Panc1 (cell line): ENCODE measurements at regions not wholly inside any gene's neighbourhood (a gene's known extent, or its start where the extent isn't known, plus 50 kb on each side); places are given as distances from the start of the nearest gene placed in this dataset.

Source experiments
- ATAC-seq: fragments of 200-7000 bp; cut with Tn5 transposase; 2 replicates; pipeline ENCODE4 v1.9.1; 2020; ENCODE audit warnings: mild to moderate bottlenecking, moderate library complexity
- BruUV-seq: library from RNA; stranded (reverse); fragments of 400-500 nt; replicated peaks from 2 replicates; lab custom pipeline; 2021; lab: Mats Ljungman, UMichigan
- CTCF ChIA-PET: fragments of 300-600 bp; sonication (Branson Sonifier 250); formaldehyde crosslinking; loops from one replicate; lab custom pipeline; 2022; ENCODE audit warnings: antibody characterized with exemption; lab: Charles Lee
- POLR2A ChIA-PET: fragments of 300-600 bp; sonication (Branson Sonifier 250); formaldehyde crosslinking; loops from one replicate; lab custom pipeline; 2022; ENCODE audit warnings: antibody characterized with exemption; lab: Charles Lee
- DNase-seq: peaks from one replicate; pipeline ENCODE4 v3.0.0-alpha.2; 2010; ENCODE audit warnings: low read depth, low spot score
- H3K27ac ChIP-seq: 2 replicates; pipeline ENCODE4 v1.5.1; 2011; ENCODE audit warnings: mild to moderate bottlenecking, low read length, inconsistent platforms
- H3K27me3 ChIP-seq: fragments of 200-500 bp; sonication (Bioruptor generic); 2 replicates; pipeline ENCODE4 v1.6.0; 2014; ENCODE audit warnings: low read length, inconsistent platforms; ENCODE audit not compliant: control insufficient read depth, insufficient read depth
- H3K36me3 ChIP-seq: fragments of 200-500 bp; sonication (Bioruptor generic); 2 replicates; pipeline ENCODE4 v1.5.1; 2014; ENCODE audit warnings: inconsistent platforms, mild to moderate bottlenecking, low read length, moderate library complexity; ENCODE audit not compliant: control insufficient read depth, insufficient read depth
- H3K4me1 ChIP-seq: 2 replicates; pipeline ENCODE4 v1.5.1; 2011; ENCODE audit warnings: inconsistent platforms, mild to moderate bottlenecking, low read length, moderate library complexity; ENCODE audit not compliant: control insufficient read depth, insufficient read depth
- H3K4me3 ChIP-seq, 2 experiments: 2 replicates each; pipeline ENCODE4 v1.5.1; 2011 to 2012; ENCODE audit warnings: low read depth in 2 of 2, low read length in 2 of 2, mild to moderate bottlenecking in 2 of 2, inconsistent platforms in 1 of 2, moderate library complexity in 1 of 2
- H3K9me3 ChIP-seq: fragments of 200-500 bp; sonication (Bioruptor generic); 2 replicates; pipeline ENCODE4 v1.5.1; 2014; ENCODE audit warnings: low read depth, mild to moderate bottlenecking, inconsistent platforms, low read length, moderate library complexity; ENCODE audit not compliant: control insufficient read depth, insufficient read depth
- CTCF ChIP-seq: fragments of 450-650 bp; IDR thresholded peaks from 2 replicates; pipeline ENCODE4 v1.5.1; 2017; ENCODE audit warnings: mild to moderate bottlenecking
- POLR2AphosphoS5 ChIP-seq: IDR thresholded peaks from 2 replicates; pipeline ENCODE4 v1.6.1; 2012; ENCODE audit warnings: mild to moderate bottlenecking, low read depth, low read length, moderate library complexity
- REST ChIP-seq, 2 experiments: IDR thresholded peaks; 2 replicates each; pipeline ENCODE4 v1.6.1; 2011 to 2012; ENCODE audit warnings: low read depth in 2 of 2, control low read depth in 1 of 2, low read length in 1 of 2, mild to moderate bottlenecking in 1 of 2, moderate library complexity in 1 of 2; ENCODE audit not compliant: insufficient read depth in 1 of 2
- SIN3A ChIP-seq: IDR thresholded peaks from 2 replicates; pipeline ENCODE4 v1.6.1; 2012; ENCODE audit warnings: low read depth, mild to moderate bottlenecking, low read length, moderate library complexity, borderline replicate concordance; ENCODE audit not compliant: insufficient read depth
- TCF7L2 ChIP-seq: IDR thresholded peaks from 2 replicates; pipeline ENCODE4 v1.6.1; 2011; ENCODE audit warnings: mild to moderate bottlenecking, low read depth, low read length, inconsistent platforms
- in situ Hi-C: cut with HindIII; loops from 2 replicates; pipeline ENCODE4 v1.10.0; 2016; ENCODE audit warnings: low sequenced_read_pairs, low pct_unique_long_range_greater_than_20kb
- intact Hi-C: fragments of 100-400 bp; cut with micrococcal nuclease; formaldehyde crosslinking; loops from one replicate; pipeline ENCODE4 v1.10.0; 2022; ENCODE audit not compliant: unreplicated experiment

DNA sequence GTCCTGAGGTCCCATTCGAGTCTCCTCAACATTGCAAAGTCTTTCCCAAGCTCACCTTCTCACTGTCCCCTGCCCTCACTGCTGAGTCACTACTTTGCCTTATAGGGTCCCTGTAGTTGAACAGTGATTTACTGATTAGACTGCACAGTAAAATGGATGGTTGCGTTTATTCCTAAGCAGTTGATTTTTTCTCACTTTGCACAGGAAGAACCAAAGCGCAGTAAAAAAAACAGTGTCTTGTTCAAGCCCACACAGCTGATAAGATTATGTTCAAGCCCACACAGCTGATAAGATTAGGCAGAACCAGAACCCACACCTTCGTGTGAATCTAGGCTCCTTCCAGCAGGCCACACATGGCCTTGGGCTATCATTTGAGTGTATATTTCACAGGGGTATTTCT is 215.3 kb upstream of the COPS8 start:
- no peak overlapping the region for H3K4me3 ChIP-seq
- TF ChIP-seq CTCF (no peak), POLR2AphosphoS5 (no peak), REST (IDR thresholded peaks at IDR 0.05; ENCODE audit: insufficient read depth in 1 of 2, low read depth in 2 of 2, low read length in 1 of 2) (no peak), SIN3A (no peak), TCF7L2 (no peak)
- no TSS peak for BruUV-seq
- no peaks in the 10 kb centered on the region for H3K9me3 ChIP-seq
- CTCF ChIA-PET, result no interaction called here
- ATAC-seq, result no peak
- peaks cover 2% of the 10 kb centered on the region; the same call in 1 of the 2 replicates for H3K27me3 ChIP-seq
- POLR2A ChIA-PET, result no interaction called here
- no peaks in the 10 kb centered on the region for H3K4me1 ChIP-seq
- no peaks in the 10 kb centered on the region for H3K36me3 ChIP-seq
- DNase-seq, result no peak
- no peak overlapping the region for H3K27ac ChIP-seq
- intact Hi-C loops (no loop called here), in situ Hi-C loops (no loop called here)

GRCh38 chr2:236871500-236872001 is 214.1 kb upstream of the COPS8 start:
- ChIA-PET POLR2A (interaction anchor here (0.6 kb wide), 1 partner anchor 777 kb away, joined by 11 read pairs; no protein-coding TSS in a partner anchor), CTCF (no interaction called here)
- DNase-seq (peak; percentile 45), ATAC-seq (peak; percentile 65; the same call in 1 of the 2 replicates)
- in situ Hi-C loops (no loop called here), intact Hi-C loops (no loop called here)
- no peaks in the 10 kb centered on the region for H3K4me1 ChIP-seq
- BruUV-seq, result no TSS peak
- H3K9me3 ChIP-seq, result no peaks in the 10 kb centered on the region
- H3K36me3 ChIP-seq, result no peaks in the 10 kb centered on the region
- no peak for TF ChIP-seq SIN3A
- TF ChIP-seq REST (IDR thresholded peaks at IDR 0.05; ENCODE audit: insufficient read depth in 1 of 2, low read depth in 2 of 2, low read length in 1 of 2), result no peak
- no peak for TF ChIP-seq CTCF
- TF ChIP-seq TCF7L2, result no peak
- no peak for TF ChIP-seq POLR2AphosphoS5
- H3K27ac ChIP-seq, result no peak overlapping the region
- peaks cover 2% of the 10 kb centered on the region; the same call in 1 of the 2 replicates for H3K27me3 ChIP-seq
- no peak overlapping the region for H3K4me3 ChIP-seq
